Pulmonary artery endothelial cell (primary cell): ENCODE measurements at regions not wholly inside any gene's neighbourhood (a gene's known extent, or its start where the extent isn't known, plus 50 kb on each side); places are given as distances from the start of the nearest gene placed in this dataset.

Experiments used
- DNase-seq: peaks from one replicate; pipeline ENCODE4 v3.0.0-alpha.2; 2011; ENCODE audit warnings: low read depth, low spot score

GRCh38 chr10:125218967-125219366, 58.6 kb upstream of the CTBP2 start:
- DNase-seq = no peak

GRCh38 chr10:125217990-125218675, 57.8 kb upstream of the CTBP2 start:
- DNase-seq = no peak

GRCh38 chr10:125216861-125217260, 56.5 kb upstream of the CTBP2 start:
- DNase-seq = no peak

GRCh38 chr10:125216309-125216708, 55.9 kb upstream of the CTBP2 start:
- no peak for DNase-seq

GRCh38 chr10:125214283-125214570, 53.9 kb upstream of the CTBP2 start:
- no peak for DNase-seq

GRCh38 chr10:125213541-125214282, 53.3 kb upstream of the CTBP2 start:
- no peak for DNase-seq

- no peak for DNase-seq
Measured at GRCh38 chr10:125212150-125212809, 51.9 kb upstream of the CTBP2 start.
